ENCODE measurements at regions not wholly inside any gene's neighbourhood (a gene's known extent, or its start where the extent isn't known, plus 50 kb on each side); places are given as distances from the start of the nearest gene placed in this dataset.

GRCh38 chr3:109442531-109442930, 105.2 kb upstream of the DPPA4 start:
- intact Hi-C loops (cut with DNase I), result no loop called here
- H3K27ac ChIP-seq (ENCODE audit: low read depth in 2 of 2, low read length in 2 of 2), result no peak overlapping the region
- no peak overlapping the region for H3K4me3 ChIP-seq (ENCODE audit: low read length in 3 of 3)
- TF ChIP-seq CTCF (IDR thresholded peaks at IDR 0.05; ENCODE audit: borderline replicate concordance, extremely low read depth, insufficient read depth), result no peak
- no peak for FAIRE-seq
- no peak for DNase-seq
- no peaks in the 10 kb centered on the region for H3K27me3 ChIP-seq (ENCODE audit: control insufficient read depth, insufficient read depth, low read length)
- no peak overlapping the region for H3K9ac ChIP-seq (ENCODE audit: low read length in 3 of 3)
- peaks cover 0 to 2% (median 0%) of the 10 kb centered on the region in 3 donors for H3K9me3 ChIP-seq (ENCODE audit: control insufficient read depth in 2 of 3, insufficient read depth in 1 of 3, low read length in 3 of 3)
- H3K36me3 ChIP-seq (ENCODE audit: control insufficient read depth in 2 of 3, insufficient read depth in 3 of 3, low read length in 3 of 3), result no peaks in the 10 kb centered on the region
- no peaks in the 10 kb centered on the region for H3K4me1 ChIP-seq (ENCODE audit: control insufficient read depth in 2 of 3, insufficient read depth in 2 of 3, low read depth in 1 of 3, low read length in 3 of 3)

GRCh38 chr3:109440353-109440752, 103.0 kb upstream of the DPPA4 start:
- no peaks in the 10 kb centered on the region for H3K4me1 ChIP-seq (ENCODE audit: control insufficient read depth in 2 of 3, insufficient read depth in 2 of 3, low read depth in 1 of 3, low read length in 3 of 3)
- no peak overlapping the region for H3K27ac ChIP-seq (ENCODE audit: low read depth in 2 of 2, low read length in 2 of 2)
- no peak for DNase-seq
- no peaks in the 10 kb centered on the region for H3K36me3 ChIP-seq (ENCODE audit: control insufficient read depth in 2 of 3, insufficient read depth in 3 of 3, low read length in 3 of 3)
- no peak overlapping the region for H3K4me3 ChIP-seq (ENCODE audit: low read length in 3 of 3)
- H3K9ac ChIP-seq (ENCODE audit: low read length in 3 of 3), result no peak overlapping the region
- TF ChIP-seq CTCF (IDR thresholded peaks at IDR 0.05; ENCODE audit: borderline replicate concordance, extremely low read depth, insufficient read depth), result no peak
- no peaks in the 10 kb centered on the region for H3K27me3 ChIP-seq (ENCODE audit: control insufficient read depth, insufficient read depth, low read length)
- intact Hi-C loops (cut with DNase I), result no loop called here
- no peaks in the 10 kb centered on the region for H3K9me3 ChIP-seq (ENCODE audit: control insufficient read depth in 2 of 3, insufficient read depth in 1 of 3, low read length in 3 of 3)
- FAIRE-seq, result no peak

- TF ChIP-seq CTCF (IDR thresholded peaks at IDR 0.05; ENCODE audit: borderline replicate concordance, extremely low read depth, insufficient read depth), result no peak
- intact Hi-C loops (cut with DNase I), result no loop called here
- no peaks in the 10 kb centered on the region for H3K4me1 ChIP-seq (ENCODE audit: control insufficient read depth in 2 of 3, insufficient read depth in 2 of 3, low read depth in 1 of 3, low read length in 3 of 3)
- no peak overlapping the region for H3K9ac ChIP-seq (ENCODE audit: low read length in 3 of 3)
- no peak overlapping the region for H3K4me3 ChIP-seq (ENCODE audit: low read length in 3 of 3)
- H3K27ac ChIP-seq (ENCODE audit: low read depth in 2 of 2, low read length in 2 of 2), result no peak overlapping the region
- no peaks in the 10 kb centered on the region for H3K9me3 ChIP-seq (ENCODE audit: control insufficient read depth in 2 of 3, insufficient read depth in 1 of 3, low read length in 3 of 3)
- FAIRE-seq, result no peak
- H3K36me3 ChIP-seq (ENCODE audit: control insufficient read depth in 2 of 3, insufficient read depth in 3 of 3, low read length in 3 of 3), result no peaks in the 10 kb centered on the region
- no peaks in the 10 kb centered on the region for H3K27me3 ChIP-seq (ENCODE audit: control insufficient read depth, insufficient read depth, low read length)
- no peak for DNase-seq
Measured at GRCh38 chr3:109432833-109433232, 95.5 kb upstream of the DPPA4 start.

- H3K36me3 ChIP-seq (ENCODE audit: control insufficient read depth in 2 of 3, insufficient read depth in 3 of 3, low read length in 3 of 3), result no peaks in the 10 kb centered on the region
- H3K27me3 ChIP-seq (ENCODE audit: control insufficient read depth, insufficient read depth, low read length), result no peaks in the 10 kb centered on the region
- no peak for DNase-seq
- no peaks in the 10 kb centered on the region for H3K4me1 ChIP-seq (ENCODE audit: control insufficient read depth in 2 of 3, insufficient read depth in 2 of 3, low read depth in 1 of 3, low read length in 3 of 3)
- no peak overlapping the region for H3K4me3 ChIP-seq (ENCODE audit: low read length in 3 of 3)
- TF ChIP-seq CTCF (IDR thresholded peaks at IDR 0.05; ENCODE audit: borderline replicate concordance, extremely low read depth, insufficient read depth), result no peak
- no peak overlapping the region for H3K27ac ChIP-seq (ENCODE audit: low read depth in 2 of 2, low read length in 2 of 2)
- intact Hi-C loops (cut with DNase I), result no loop called here
- H3K9ac ChIP-seq (ENCODE audit: low read length in 3 of 3), result no peak overlapping the region
- FAIRE-seq, result no peak
- H3K9me3 ChIP-seq (ENCODE audit: control insufficient read depth in 2 of 3, insufficient read depth in 1 of 3, low read length in 3 of 3), result no peaks in the 10 kb centered on the region
Measured at GRCh38 chr3:109430911-109431563, 93.7 kb upstream of the DPPA4 start.
